LNCaP clone FGC (cell line): ENCODE measurements at regions not wholly inside any gene's neighbourhood (a gene's known extent, or its start where the extent isn't known, plus 50 kb on each side); places are given as distances from the start of the nearest gene placed in this dataset.

Experiments
- DNase-seq: peaks from one replicate; pipeline ENCODE4 v3.0.0-alpha.2; 2011; ENCODE audit warnings: low read depth
- H3K4me3 ChIP-seq: 2 replicates; pipeline ENCODE4 v1.5.1; 2011; ENCODE audit warnings: mild to moderate bottlenecking, low read depth, low read length, control low read depth
- CTCF ChIP-seq: IDR thresholded peaks from 2 replicates; pipeline ENCODE4 v1.5.1; 2012; ENCODE audit warnings: mild to moderate bottlenecking; ENCODE audit not compliant: control insufficient read depth, insufficient read depth; ENCODE audit errors: extremely low read depth

GRCh38 chr10:130656582-130657133 is 520.5 kb downstream of the GLRX3 start:
- no peak for DNase-seq
- no peak overlapping the region for H3K4me3 ChIP-seq
- TF ChIP-seq CTCF: no peak

GRCh38 chr10:130658687-130659290 is 522.6 kb downstream of the GLRX3 start:
- no peak for DNase-seq
- no peak overlapping the region for H3K4me3 ChIP-seq
- TF ChIP-seq CTCF: no peak

- TF ChIP-seq CTCF: no peak
- DNase-seq: no peak
- no peak overlapping the region for H3K4me3 ChIP-seq
Observed at GRCh38 chr10:130659528-130659927, 523.3 kb downstream of the GLRX3 start.

- no peak for TF ChIP-seq CTCF
- no peak overlapping the region for H3K4me3 ChIP-seq
- DNase-seq: no peak
Observed at GRCh38 chr10:130660266-130660665, 524.1 kb downstream of the GLRX3 start.

GRCh38 chr10:130661419-130661818 is 525.2 kb downstream of the GLRX3 start:
- H3K4me3 ChIP-seq: no peak overlapping the region
- no peak for DNase-seq
- no peak for TF ChIP-seq CTCF

GRCh38 chr10:130662775-130663174 is 526.6 kb downstream of the GLRX3 start:
- TF ChIP-seq CTCF: no peak

GRCh38 chr10:130664526-130664925 is 528.3 kb downstream of the GLRX3 start:
- no peak for DNase-seq
- no peak for TF ChIP-seq CTCF
- no peak overlapping the region for H3K4me3 ChIP-seq

More at GRCh38 chr10:130662775-130663174, 526.6 kb downstream of the GLRX3 start:
- DNase-seq: no peak
- H3K4me3 ChIP-seq: no peak overlapping the region
